Endothelial cell of umbilical vein (primary cell): ENCODE measurements at regions not wholly inside any gene's neighbourhood (a gene's known extent, or its start where the extent isn't known, plus 50 kb on each side); places are given as distances from the start of the nearest gene placed in this dataset.

Experiments used
- CTCF ChIP-seq, 2 donors: IDR thresholded peaks; 1 replicate in 1 of 2; 2 replicates in 1 of 2; pipeline ENCODE4 v1.5.1; 2011; ENCODE audit warnings: low read length in 2 of 2, mild to moderate bottlenecking in 2 of 2, moderate library complexity in 2 of 2, control low read depth in 1 of 2, inconsistent platforms in 1 of 2, low read depth in 1 of 2; ENCODE audit not compliant: insufficient read depth in 1 of 2; ENCODE audit errors: extremely low read depth in 1 of 2
- EZH2 ChIP-seq: IDR thresholded peaks from 2 replicates; pipeline ENCODE4 v1.6.1; 2012; ENCODE audit warnings: borderline replicate concordance, low read depth, mild to moderate bottlenecking, moderate library complexity, low read length, inconsistent platforms; ENCODE audit not compliant: severe bottlenecking
- FOS ChIP-seq: IDR thresholded peaks from 2 replicates; pipeline ENCODE4 v1.6.1; 2011; ENCODE audit warnings: mild to moderate bottlenecking, low read length, moderate library complexity, borderline replicate concordance; ENCODE audit not compliant: insufficient read depth
- GATA2 ChIP-seq: IDR thresholded peaks from 2 replicates; pipeline ENCODE4 v1.7.0; 2011; ENCODE audit warnings: low read depth, mild to moderate bottlenecking, moderate library complexity, mixed read lengths, low read length; ENCODE audit not compliant: insufficient read length, insufficient read depth
- JUN ChIP-seq: IDR thresholded peaks from 2 replicates; pipeline ENCODE4 v1.6.1; 2011; ENCODE audit warnings: borderline replicate concordance, low read depth; ENCODE audit not compliant: insufficient read length, insufficient read depth
- MAX ChIP-seq: IDR thresholded peaks from 2 replicates; pipeline ENCODE4 v1.6.1; 2011; ENCODE audit not compliant: insufficient read depth, insufficient read length
- MYC ChIP-seq: IDR thresholded peaks from one replicate; pipeline ENCODE4 v1.6.1; 2011; ENCODE audit warnings: mild to moderate bottlenecking, low read depth, low read length
- POLR2A ChIP-seq: IDR thresholded peaks from 2 replicates; pipeline ENCODE4 v1.6.1; 2012; ENCODE audit warnings: low read depth, mild to moderate bottlenecking, control low read depth, low read length
- POLR2AphosphoS5 ChIP-seq: IDR thresholded peaks from 2 replicates; pipeline ENCODE4 v1.6.1; 2012; ENCODE audit warnings: low read depth, mild to moderate bottlenecking, control low read depth, low read length, moderate library complexity; ENCODE audit not compliant: insufficient read depth

DNA sequence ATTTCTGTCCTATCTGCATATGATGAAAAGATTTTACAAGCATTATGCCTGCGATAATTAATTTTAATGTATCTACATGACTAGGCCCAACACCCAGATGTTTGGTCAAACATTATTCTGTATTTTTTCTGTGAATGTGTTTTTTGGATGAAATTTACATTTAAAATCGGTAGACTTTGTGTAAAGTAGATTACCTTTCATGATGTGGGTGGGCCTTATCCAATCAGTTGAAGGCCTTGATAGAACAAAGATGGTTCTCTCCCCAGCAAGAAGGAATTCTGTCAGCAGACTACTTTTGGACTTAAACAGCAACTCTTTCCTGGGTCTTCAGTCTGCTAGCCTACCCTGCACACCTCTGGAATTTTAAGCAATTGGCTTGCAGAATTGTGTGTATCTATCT lies 844.0 kb downstream of the BRINP3 start:
- TF ChIP-seq GATA2, result no peak
- no peak for TF ChIP-seq CTCF (IDR thresholded peaks at IDR 0.05; ENCODE audit: extremely low read depth in 1 of 2, insufficient read depth in 1 of 2, low read depth in 1 of 2, low read length in 2 of 2)
- no peak for TF ChIP-seq MYC
- TF ChIP-seq EZH2, result no peak
- no peak for TF ChIP-seq POLR2A
- TF ChIP-seq POLR2AphosphoS5, result no peak
- no peak for TF ChIP-seq FOS
- no peak for TF ChIP-seq JUN
- TF ChIP-seq MAX, result no peak
